Osteoblast (primary cell): ENCODE measurements at regions not wholly inside any gene's neighbourhood (a gene's known extent, or its start where the extent isn't known, plus 50 kb on each side); places are given as distances from the start of the nearest gene placed in this dataset.
"Not testable (repeated sequence)": the region's sequence is repeated elsewhere in the genome, so short reads cannot be mapped to it uniquely, and the experiment has no call there.

Experiments
- DNase-seq: peaks from one replicate; pipeline ENCODE4 v3.0.0; 2011; ENCODE audit warnings: low spot score, mixed read lengths; ENCODE audit not compliant: insufficient read length; ENCODE audit errors: missing footprints
- H2AFZ ChIP-seq: 2 replicates; pipeline ENCODE4 v1.6.0; 2011; ENCODE audit warnings: mild to moderate bottlenecking, low read length
- H3K27ac ChIP-seq: 2 replicates; pipeline ENCODE4 v1.5.1; 2011; ENCODE audit warnings: mild to moderate bottlenecking, low read depth, low read length, moderate library complexity
- H3K27me3 ChIP-seq: 2 replicates; pipeline ENCODE4 v1.6.0; 2012; ENCODE audit warnings: mild to moderate bottlenecking, control low read depth, inconsistent platforms, low read length, moderate library complexity; ENCODE audit not compliant: insufficient read depth
- H3K36me3 ChIP-seq: 2 replicates; pipeline ENCODE4 v1.5.1; 2011; ENCODE audit warnings: mild to moderate bottlenecking, low read length, control low read depth, moderate library complexity; ENCODE audit not compliant: insufficient read depth
- H3K4me1 ChIP-seq: 2 replicates; pipeline ENCODE4 v1.5.1; 2011; ENCODE audit warnings: mild to moderate bottlenecking, low read length, control low read depth, moderate library complexity; ENCODE audit not compliant: insufficient read depth
- H3K4me2 ChIP-seq: 2 replicates; pipeline ENCODE4 v1.6.0; 2011; ENCODE audit warnings: mild to moderate bottlenecking, low read length; ENCODE audit not compliant: insufficient read depth
- H3K4me3 ChIP-seq: fragments of 200-600 bp; sonication (generic); 3 replicates; pipeline ENCODE4 v1.5.1; 2012; ENCODE audit warnings: mild to moderate bottlenecking, low read length, inconsistent platforms; ENCODE audit not compliant: insufficient read depth
- H3K79me2 ChIP-seq: 2 replicates; pipeline ENCODE4 v1.6.0; 2012; ENCODE audit warnings: mild to moderate bottlenecking, low read length, control low read depth, inconsistent platforms; ENCODE audit not compliant: insufficient read depth
- H3K9me3 ChIP-seq: 2 replicates; pipeline ENCODE4 v1.5.1; 2011; ENCODE audit warnings: low read depth, low read length, control low read depth
- H4K20me1 ChIP-seq: 2 replicates; pipeline ENCODE4 v1.6.0; 2012; ENCODE audit warnings: mild to moderate bottlenecking, low read length, control low read depth; ENCODE audit not compliant: insufficient read depth
- CTCF ChIP-seq: IDR thresholded peaks from 2 replicates; pipeline ENCODE4 v1.5.1; 2011; ENCODE audit warnings: mild to moderate bottlenecking, low read depth, low read length, moderate library complexity; ENCODE audit errors: extremely low read depth

DNA sequence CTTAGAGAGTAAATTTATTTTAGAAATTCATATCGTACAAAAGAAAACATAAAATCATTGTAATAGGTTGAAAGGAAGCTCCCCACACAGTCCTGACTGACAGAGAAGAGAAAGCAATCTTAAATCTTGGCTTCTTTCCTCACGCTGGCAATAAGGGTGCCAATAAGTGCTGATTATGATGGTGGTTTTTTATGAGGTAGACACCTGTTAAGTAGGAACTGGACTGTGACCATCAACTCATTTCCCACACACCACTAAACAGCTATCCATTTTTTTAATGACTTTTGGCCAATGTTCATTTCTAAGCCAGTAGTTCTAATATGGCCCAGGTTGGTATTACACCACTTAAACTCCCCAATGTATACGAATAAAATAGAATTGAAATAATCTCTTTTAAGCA, 893.5 kb upstream of the NUDT12 start:
- Histone ChIP-seq H3K27me3 (no peaks in the 10 kb centered on the region), H3K4me3 (no peak overlapping the region), H3K9me3 (no peaks in the 10 kb centered on the region), H3K36me3 (no peaks in the 10 kb centered on the region), H4K20me1 (no peaks in the 10 kb centered on the region), H3K4me1 (no peaks in the 10 kb centered on the region), H3K27ac (no peak overlapping the region), H3K4me2 (no peak overlapping the region), H2AFZ (no peak overlapping the region), H3K79me2 (no peaks in the 10 kb centered on the region)
- DNase-seq: no peak
- TF ChIP-seq CTCF: no peak

- Histone ChIP-seq H3K27me3 (no peaks in the 10 kb centered on the region), H3K36me3 (no peaks in the 10 kb centered on the region), H3K9me3 (no peaks in the 10 kb centered on the region), H3K4me3 (no peak overlapping the region), H3K4me2 (no peak overlapping the region), H3K27ac (no peak overlapping the region), H3K4me1 (no peaks in the 10 kb centered on the region), H4K20me1 (no peaks in the 10 kb centered on the region), H2AFZ (no peak overlapping the region), H3K79me2 (no peaks in the 10 kb centered on the region)
- TF ChIP-seq CTCF: no peak
- DNase-seq: no peak
These were observed 890.0 kb upstream of the NUDT12 start for GRCh38 chr5:104452550-104452949.

DNA sequence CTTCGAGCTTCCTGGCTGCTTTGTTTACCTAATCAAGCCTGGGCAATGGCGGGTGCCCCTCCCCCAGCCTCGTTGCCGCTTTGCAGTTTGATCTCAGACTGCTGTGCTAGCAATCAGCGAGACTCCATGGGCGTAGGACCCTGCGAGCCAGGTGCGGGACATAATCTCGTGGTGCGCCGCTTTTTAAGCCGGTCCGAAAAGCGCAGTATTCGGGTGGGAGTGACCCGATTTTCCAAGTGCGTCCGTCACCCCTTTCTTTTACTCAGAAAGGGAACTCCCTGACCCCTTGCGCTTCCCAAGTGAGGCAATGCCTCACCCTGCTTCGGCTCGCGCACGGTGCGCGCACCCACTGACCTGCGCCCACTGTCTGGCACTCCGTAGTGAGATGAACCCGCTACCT, 889.3 kb upstream of the NUDT12 start:
- H4K20me1 ChIP-seq, H3K79me2 ChIP-seq, H3K4me1 ChIP-seq, H3K27me3 ChIP-seq, H2AFZ ChIP-seq, H3K36me3 ChIP-seq, H3K4me2 ChIP-seq, H3K4me3 ChIP-seq, DNase-seq, H3K27ac ChIP-seq, H3K9me3 ChIP-seq: not testable (repeated sequence)

DNA sequence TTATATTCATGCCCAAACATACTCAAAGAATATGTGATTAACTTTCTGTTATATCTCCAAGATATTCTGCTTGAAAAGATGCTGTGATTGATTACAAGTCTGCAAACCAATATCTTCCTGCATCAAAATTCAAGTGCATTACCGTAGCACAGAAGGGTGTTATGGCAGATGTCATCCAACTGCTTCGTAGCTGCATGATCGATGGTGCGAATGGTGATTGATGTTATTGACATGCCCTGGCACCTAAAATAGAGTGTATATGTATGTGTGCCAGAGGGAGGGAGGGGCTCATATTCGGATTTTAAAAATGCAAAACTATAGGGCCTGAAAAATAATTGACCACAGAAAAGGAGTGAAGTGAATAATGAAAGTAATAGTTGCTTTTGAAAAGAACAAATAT, 882.1 kb upstream of the NUDT12 start:
- DNase-seq: no peak
- no peak overlapping the region for H2AFZ ChIP-seq
- no peak overlapping the region for H3K27ac ChIP-seq
- H3K4me1 ChIP-seq: no peaks in the 10 kb centered on the region
- H3K27me3 ChIP-seq: no peaks in the 10 kb centered on the region
- no peaks in the 10 kb centered on the region for H3K36me3 ChIP-seq
- no peaks in the 10 kb centered on the region for H3K9me3 ChIP-seq
- TF ChIP-seq CTCF: no peak
- H3K4me3 ChIP-seq: no peak overlapping the region
- H3K4me2 ChIP-seq: no peak overlapping the region
- H3K79me2 ChIP-seq: no peaks in the 10 kb centered on the region
- no peaks in the 10 kb centered on the region for H4K20me1 ChIP-seq

- H3K36me3 ChIP-seq: no peaks in the 10 kb centered on the region
- no peak for DNase-seq
- no peaks in the 10 kb centered on the region for H3K9me3 ChIP-seq
- H4K20me1 ChIP-seq: no peaks in the 10 kb centered on the region
- no peak overlapping the region for H3K4me2 ChIP-seq
- H3K27me3 ChIP-seq: no peaks in the 10 kb centered on the region
- H2AFZ ChIP-seq: no peak overlapping the region
- no peak overlapping the region for H3K27ac ChIP-seq
- no peak for TF ChIP-seq CTCF
- H3K79me2 ChIP-seq: no peaks in the 10 kb centered on the region
- no peak overlapping the region for H3K4me3 ChIP-seq
- H3K4me1 ChIP-seq: no peaks in the 10 kb centered on the region
These were observed 881.1 kb upstream of the NUDT12 start for GRCh38 chr5:104443706-104444105.
